Neural progenitor cell (in vitro differentiated cells): ENCODE measurements at regions not wholly inside any gene's neighbourhood (a gene's known extent, or its start where the extent isn't known, plus 50 kb on each side); places are given as distances from the start of the nearest gene placed in this dataset.

Source experiments
- DNase-seq: peaks from one replicate; pipeline ENCODE4 v3.0.0-alpha.2; 2016; ENCODE audit warnings: low spot score
- H2AFZ ChIP-seq: fragments of 200-600 bp; sonication (generic); replicated peaks from 2 replicates; pipeline ENCODE4 v1.6.1; 2016; ENCODE audit warnings: antibody characterized with exemption
- H3F3A ChIP-seq: fragments of 200-600 bp; sonication (generic); 2 replicates; pipeline ENCODE4 v1.6.1; 2016; ENCODE audit warnings: antibody characterized with exemption, low read depth
- H3K27ac ChIP-seq: fragments of 200-600 bp; sonication (generic); 2 replicates; pipeline ENCODE4 v1.5.1; 2016; ENCODE audit warnings: mild to moderate bottlenecking
- H3K27me3 ChIP-seq: fragments of 200-600 bp; sonication (generic); 2 replicates; pipeline ENCODE4 v1.6.1; 2016; ENCODE audit warnings: mild to moderate bottlenecking, moderate library complexity
- H3K36me3 ChIP-seq: fragments of 200-600 bp; sonication (generic); 2 replicates; pipeline ENCODE4 v1.5.1; 2016
- H3K4me1 ChIP-seq: fragments of 200-600 bp; sonication (generic); 2 replicates; pipeline ENCODE4 v1.6.1; 2016; ENCODE audit warnings: mixed run types
- H3K4me2 ChIP-seq: fragments of 200-600 bp; sonication (generic); 2 replicates; pipeline ENCODE4 v1.6.1; 2016
- H3K4me3 ChIP-seq: fragments of 200-600 bp; sonication (generic); 2 replicates; pipeline ENCODE4 v1.5.1; 2016
- H3K79me2 ChIP-seq: fragments of 200-600 bp; sonication (generic); 2 replicates; pipeline ENCODE4 v1.6.1; 2016; ENCODE audit warnings: low read depth
- H3K9ac ChIP-seq: fragments of 200-600 bp; sonication (generic); 2 replicates; pipeline ENCODE4 v1.6.1; 2016
- H3K9me3 ChIP-seq: fragments of 200-600 bp; sonication (generic); 2 replicates; pipeline ENCODE4 v1.5.1; 2016; ENCODE audit warnings: low read depth
- H4K20me1 ChIP-seq: fragments of 200-600 bp; sonication (generic); 2 replicates; pipeline ENCODE4 v1.6.1; 2016; ENCODE audit warnings: low read depth
- H3K27ac Mint-ChIP-seq: 3 replicates; pipeline ENCODE4 v1.8.0; 2021; ENCODE audit warnings: mixed read lengths
- H3K27me3 Mint-ChIP-seq: 2 replicates; pipeline ENCODE4 v1.8.0; 2022; ENCODE audit warnings: low read depth, mild to moderate bottlenecking, inconsistent platforms, moderate library complexity, mixed read lengths; ENCODE audit not compliant: insufficient read depth
- H3K36me3 Mint-ChIP-seq: 3 replicates; pipeline ENCODE4 v1.8.0; 2021; ENCODE audit warnings: mixed read lengths
- H3K4me1 Mint-ChIP-seq: 3 replicates; pipeline ENCODE4 v1.8.0; 2021; ENCODE audit warnings: mixed read lengths
- H3K4me3 Mint-ChIP-seq: 3 replicates; pipeline ENCODE4 v1.8.0; 2021; ENCODE audit warnings: mild to moderate bottlenecking, moderate library complexity, mixed read lengths
- H3K9me3 Mint-ChIP-seq: 3 replicates; pipeline ENCODE4 v1.8.0; 2020; ENCODE audit warnings: mixed read lengths
- CTCF ChIP-seq: fragments of 200-600 bp; sonication (generic); IDR thresholded peaks from 2 replicates; pipeline ENCODE4 v1.5.1; 2017; ENCODE audit warnings: antibody characterized with exemption, mild to moderate bottlenecking
- EZH2 ChIP-seq: fragments of 200-600 bp; sonication (generic); IDR thresholded peaks from 2 replicates; pipeline ENCODE4 v1.6.1; 2017; ENCODE audit warnings: antibody characterized with exemption, mild to moderate bottlenecking, moderate library complexity
- EZH2phosphoT487 ChIP-seq: fragments of 200-600 bp; sonication (generic); IDR thresholded peaks from 2 replicates; pipeline ENCODE4 v1.6.1; 2017; ENCODE audit warnings: antibody characterized with exemption

- Histone ChIP-seq H3K79me2 (no peaks in the 10 kb centered on the region), H4K20me1 (no peaks in the 10 kb centered on the region), H3K27me3 (no peaks in the 10 kb centered on the region), H3K9ac (no peak overlapping the region), H2AFZ (no peak overlapping the region), H3K9me3 (peaks cover 13% of the 10 kb centered on the region), H3K36me3 (no peaks in the 10 kb centered on the region), H3K27ac (no peak overlapping the region), H3F3A (no peaks in the 10 kb centered on the region), H3K4me3 (no peak overlapping the region), H3K4me2 (no peak overlapping the region), H3K4me1 (peaks cover 6% of the 10 kb centered on the region)
- Mint-ChIP-seq H3K9me3 (peaks cover 38% of the 10 kb centered on the region), H3K27me3 (peaks cover 3% of the 10 kb centered on the region), H3K36me3 (peaks cover 5% of the 10 kb centered on the region), H3K27ac (no peak overlapping the region), H3K4me1 (peaks cover 3% of the 10 kb centered on the region), H3K4me3 (no peak overlapping the region)
- DNase-seq, result peak; percentile 14
- TF ChIP-seq EZH2 (no peak), EZH2phosphoT487 (no peak), CTCF (no peak)
Measured at GRCh38 chr1:96927125-96927524, 205.5 kb downstream of the PTBP2 start.

GRCh38 chr1:96931136-96931535, 209.6 kb downstream of the PTBP2 start:
- Mint-ChIP-seq H3K36me3 (peaks cover 3% of the 10 kb centered on the region), H3K9me3 (peaks cover 11% of the 10 kb centered on the region), H3K27ac (no peak overlapping the region), H3K4me3 (no peak overlapping the region), H3K4me1 (peaks cover 3% of the 10 kb centered on the region), H3K27me3 (peaks cover 3% of the 10 kb centered on the region)
- no peaks in the 10 kb centered on the region for H3K9me3 ChIP-seq
- H3K27me3 ChIP-seq, result no peaks in the 10 kb centered on the region
- no peaks in the 10 kb centered on the region for H3K36me3 ChIP-seq
- no peaks in the 10 kb centered on the region for H4K20me1 ChIP-seq
- no peak overlapping the region for H3K4me2 ChIP-seq
- H2AFZ ChIP-seq, result no peak overlapping the region
- H3K4me1 ChIP-seq, result peaks cover 13% of the 10 kb centered on the region
- TF ChIP-seq EZH2phosphoT487 (no peak), CTCF (no peak), EZH2 (no peak)
- no peak overlapping the region for H3K27ac ChIP-seq
- H3F3A ChIP-seq, result no peaks in the 10 kb centered on the region
- no peaks in the 10 kb centered on the region for H3K79me2 ChIP-seq
- no peak for DNase-seq
- H3K4me3 ChIP-seq, result no peak overlapping the region
- no peak overlapping the region for H3K9ac ChIP-seq

- peak; percentile 18 for DNase-seq
- Histone ChIP-seq H3K27ac (no peak overlapping the region), H3K4me3 (no peak overlapping the region), H3K4me1 (peaks cover 7% of the 10 kb centered on the region), H4K20me1 (no peaks in the 10 kb centered on the region), H3K36me3 (no peaks in the 10 kb centered on the region), H3K79me2 (no peaks in the 10 kb centered on the region), H3K9me3 (no peaks in the 10 kb centered on the region), H3K27me3 (no peaks in the 10 kb centered on the region), H2AFZ (no peak overlapping the region), H3K4me2 (no peak overlapping the region), H3F3A (no peaks in the 10 kb centered on the region), H3K9ac (no peak overlapping the region)
- no peak overlapping the region for H3K27ac Mint-ChIP-seq
- H3K27me3 Mint-ChIP-seq, result no peaks in the 10 kb centered on the region
- no peaks in the 10 kb centered on the region for H3K36me3 Mint-ChIP-seq
- H3K9me3 Mint-ChIP-seq, result no peaks in the 10 kb centered on the region
- TF ChIP-seq EZH2 (no peak), EZH2phosphoT487 (no peak), CTCF (no peak)
- H3K4me1 Mint-ChIP-seq, result no peaks in the 10 kb centered on the region
- no peak overlapping the region for H3K4me3 Mint-ChIP-seq
Measured at GRCh38 chr1:96934282-96934681, 212.7 kb downstream of the PTBP2 start.
